H9 (cell line): ENCODE measurements at regions not wholly inside any gene's neighbourhood (a gene's known extent, or its start where the extent isn't known, plus 50 kb on each side); places are given as distances from the start of the nearest gene placed in this dataset.

ENCODE experiments used
- DNase-seq: peaks from one replicate; pipeline ENCODE4 v3.0.0-alpha.2; 2017
- H2AFZ ChIP-seq: one replicate; pipeline ENCODE4 v1.6.1; 2013; ENCODE audit warnings: mild to moderate bottlenecking, low read length, control low read depth, moderate library complexity
- H2AK5ac ChIP-seq: 2 replicates; pipeline ENCODE4 v1.6.1; 2013; ENCODE audit warnings: low read length, control low read depth, mixed read lengths; ENCODE audit not compliant: insufficient read length
- H2BK120ac ChIP-seq: one replicate; pipeline ENCODE4 v1.6.1; 2013; ENCODE audit warnings: low read depth, mild to moderate bottlenecking, low read length, control low read depth, inconsistent platforms; ENCODE audit not compliant: poor library complexity, severe bottlenecking
- H2BK12ac ChIP-seq: 2 replicates; pipeline ENCODE4 v1.6.1; 2013; ENCODE audit warnings: low read length, control low read depth, mixed read lengths, low read depth; ENCODE audit not compliant: insufficient read length
- H2BK15ac ChIP-seq: 2 replicates; pipeline ENCODE4 v1.6.1; 2013; ENCODE audit warnings: low read depth, low read length, control low read depth
- H2BK20ac ChIP-seq: one replicate; pipeline ENCODE4 v1.6.1; 2013; ENCODE audit warnings: low read depth, mild to moderate bottlenecking, low read length, control low read depth, inconsistent platforms; ENCODE audit not compliant: poor library complexity, severe bottlenecking
- H2BK5ac ChIP-seq: 2 replicates; pipeline ENCODE4 v1.6.1; 2013; ENCODE audit warnings: low read length, control low read depth, mixed read lengths; ENCODE audit not compliant: insufficient read length
- H3K14ac ChIP-seq: 2 replicates; pipeline ENCODE4 v1.6.1; 2013; ENCODE audit warnings: low read length, control low read depth; ENCODE audit not compliant: insufficient read depth
- H3K18ac ChIP-seq: 2 replicates; pipeline ENCODE4 v1.6.1; 2013; ENCODE audit warnings: low read depth, mild to moderate bottlenecking, mixed read lengths, low read length, control low read depth; ENCODE audit not compliant: insufficient read length
- H3K23ac ChIP-seq: 2 replicates; pipeline ENCODE4 v1.6.1; 2013; ENCODE audit warnings: low read length, control low read depth, mixed read lengths, low read depth; ENCODE audit not compliant: insufficient read length
- H3K23me2 ChIP-seq: 2 replicates; pipeline ENCODE4 v1.6.1; 2013; ENCODE audit warnings: low read depth, mild to moderate bottlenecking, mixed read lengths, low read length, control low read depth; ENCODE audit not compliant: insufficient read length, poor library complexity, severe bottlenecking
- H3K27ac ChIP-seq: 2 replicates; pipeline ENCODE4 v1.5.1; 2013; ENCODE audit warnings: low read length, control low read depth, mixed read lengths, low read depth; ENCODE audit not compliant: insufficient read length
- H3K27me3 ChIP-seq: 2 replicates; pipeline ENCODE4 v1.6.1; 2013; ENCODE audit warnings: low read length, control low read depth, inconsistent platforms; ENCODE audit not compliant: insufficient read depth
- H3K4ac ChIP-seq: 2 replicates; pipeline ENCODE4 v1.6.1; 2013; ENCODE audit warnings: low read depth, mild to moderate bottlenecking, control low read depth, inconsistent platforms, low read length, moderate library complexity
- H3K4me1 ChIP-seq: 2 replicates; pipeline ENCODE4 v1.6.1; 2013; ENCODE audit warnings: low read length, control low read depth, inconsistent platforms; ENCODE audit not compliant: insufficient read depth
- H3K4me2 ChIP-seq: 2 replicates; pipeline ENCODE4 v1.6.1; 2013; ENCODE audit warnings: low read length, control low read depth, mixed read lengths; ENCODE audit not compliant: insufficient read length, insufficient read depth
- H3K56ac ChIP-seq: 2 replicates; pipeline ENCODE4 v1.6.1; 2013; ENCODE audit warnings: low read depth, mild to moderate bottlenecking, mixed read lengths, low read length, control low read depth; ENCODE audit not compliant: insufficient read length
- H3K79me1 ChIP-seq: 2 replicates; pipeline ENCODE4 v1.6.1; 2013; ENCODE audit warnings: low read depth, mild to moderate bottlenecking, moderate library complexity, low read length, control low read depth, inconsistent platforms; ENCODE audit not compliant: insufficient read depth, poor library complexity, severe bottlenecking
- H3K79me2 ChIP-seq: 2 replicates; pipeline ENCODE4 v1.6.1; 2013; ENCODE audit warnings: low read length, control low read depth, inconsistent platforms; ENCODE audit not compliant: insufficient read depth
- H3K9ac ChIP-seq: 2 replicates; pipeline ENCODE4 v1.6.1; 2013; ENCODE audit warnings: low read length, control low read depth, mixed read lengths; ENCODE audit not compliant: insufficient read length; ENCODE audit errors: extremely low read depth
- H3K9me3 ChIP-seq: one replicate; pipeline ENCODE4 v1.6.1; 2013; ENCODE audit warnings: low read depth, low read length, inconsistent platforms; ENCODE audit not compliant: control insufficient read depth
- H3T11ph ChIP-seq: one replicate; pipeline ENCODE4 v1.6.1; 2013; ENCODE audit warnings: mild to moderate bottlenecking, low read length, control low read depth, inconsistent platforms
- H4K20me1 ChIP-seq: one replicate; pipeline ENCODE4 v1.6.1; 2013; ENCODE audit not compliant: control insufficient read depth, insufficient read length, insufficient read depth
- H4K5ac ChIP-seq: 2 replicates; pipeline ENCODE4 v1.6.1; 2013; ENCODE audit warnings: low read depth, mild to moderate bottlenecking, mixed read lengths, low read length, control low read depth; ENCODE audit not compliant: insufficient read length
- H4K8ac ChIP-seq: replicated peaks from 2 replicates; pipeline ENCODE4 v1.6.1; 2013; ENCODE audit warnings: low read length, control low read depth, mixed read lengths, low read depth; ENCODE audit not compliant: insufficient read length
- H4K91ac ChIP-seq: 2 replicates; pipeline ENCODE4 v1.6.1; 2013; ENCODE audit warnings: low read depth, mild to moderate bottlenecking, moderate library complexity, mixed read lengths, low read length, control low read depth; ENCODE audit not compliant: insufficient read length
- H3K27ac Mint-ChIP-seq, 3 experiments: 2 replicates in 2 of 3; 3 replicates in 1 of 3; pipeline ENCODE4 v1.8.0; 2020 to 2021; ENCODE audit warnings: mixed read lengths in 3 of 3, mild to moderate bottlenecking in 1 of 3, moderate library complexity in 1 of 3
- H3K27me3 Mint-ChIP-seq: 2 replicates; pipeline ENCODE4 v1.8.0; 2021; ENCODE audit warnings: low read depth, mild to moderate bottlenecking, moderate library complexity, mixed read lengths
- H3K36me3 Mint-ChIP-seq, 3 experiments: 2 replicates in 2 of 3; 3 replicates in 1 of 3; pipeline ENCODE4 v1.8.0; 2020 to 2021; ENCODE audit warnings: low read depth in 3 of 3, mixed read lengths in 3 of 3; ENCODE audit not compliant: insufficient read depth in 1 of 3
- H3K4me1 Mint-ChIP-seq, 2 experiments: 2 replicates each; pipeline ENCODE4 v1.8.0; 2020; ENCODE audit warnings: mixed read lengths in 2 of 2
- H3K4me3 Mint-ChIP-seq, 2 experiments: 2 replicates in 1 of 2; 3 replicates in 1 of 2; pipeline ENCODE4 v1.8.0; 2020 to 2021; ENCODE audit warnings: mild to moderate bottlenecking in 2 of 2, mixed read lengths in 2 of 2, moderate library complexity in 1 of 2
- H3K9me3 Mint-ChIP-seq, 2 experiments: 2 replicates in 1 of 2; 3 replicates in 1 of 2; pipeline ENCODE4 v1.8.0; 2020; ENCODE audit warnings: mild to moderate bottlenecking in 2 of 2, mixed read lengths in 2 of 2, moderate library complexity in 1 of 2
- CTCF ChIP-seq: fragments of 200-600 bp; sonication (generic); conservative IDR thresholded peaks from 3 replicates; pipeline ENCODE4 v1.8.0; 2021; ENCODE audit warnings: antibody characterized with exemption, mild to moderate bottlenecking
- WGBS: extraction: QIAGEN DNeasy Blood & Tissue Kit; methylation state at CpG from one replicate; pipeline ENCODE4 v1.1.7; 2013; ENCODE audit warnings: missing lambda C conversion rate, low lambda C conversion rate, mixed read lengths; ENCODE audit not compliant: insufficient read length; ENCODE audit errors: extremely low coverage; 5-methylcytosine and 5-hydroxymethylcytosine counted together

GRCh38 chr6:167493976-167494697 is 169.3 kb downstream of the TTLL2 start:
- H3K79me1 ChIP-seq = no peaks in the 10 kb centered on the region
- no peak overlapping the region for H3K56ac ChIP-seq
- no peaks in the 10 kb centered on the region for H3K27me3 ChIP-seq
- H2BK12ac ChIP-seq = no peak overlapping the region
- no peak overlapping the region for H2BK15ac ChIP-seq
- no peaks in the 10 kb centered on the region for H4K20me1 ChIP-seq
- no peaks in the 10 kb centered on the region for H3K23me2 ChIP-seq
- WGBS = no CpG with 5 or more reads among the region's 28 CpGs
- no peak overlapping the region for H3K14ac ChIP-seq
- H3K18ac ChIP-seq = no peak overlapping the region
- H3K4me1 ChIP-seq = 0 out of 2 replicates have a peak, but pooled peaks cover 4% of the 10 kb centered on the region
- no peak overlapping the region for H3K4ac ChIP-seq
- H2BK120ac ChIP-seq = no peak overlapping the region
- no peak for DNase-seq
- no peak overlapping the region for H3K23ac ChIP-seq
- Mint-ChIP-seq H3K36me3 (no peaks in the 10 kb centered on the region), H3K4me3 (no peak overlapping the region), H3K27me3 (peaks cover 3% of the 10 kb centered on the region), H3K4me1 (peaks cover 25 to 47% of the 10 kb centered on the region in 2 experiments), H3K27ac (no peak overlapping the region), H3K9me3 (peaks cover 0 to 10% of the 10 kb centered on the region in 2 experiments; a peak in 3 of 5 replicates)
- TF ChIP-seq CTCF = no peak
- no peaks in the 10 kb centered on the region for H3K9me3 ChIP-seq
- no peak overlapping the region for H3T11ph ChIP-seq
- H3K4me2 ChIP-seq = no peak overlapping the region
- H2BK20ac ChIP-seq = no peak overlapping the region
- no peak overlapping the region for H4K5ac ChIP-seq
- no peak overlapping the region for H3K27ac ChIP-seq
- H2AK5ac ChIP-seq = no peak overlapping the region
- H3K79me2 ChIP-seq = no peaks in the 10 kb centered on the region
- H2AFZ ChIP-seq = no peak overlapping the region
- H3K9ac ChIP-seq = no peak overlapping the region
- no peak overlapping the region for H4K8ac ChIP-seq
- H2BK5ac ChIP-seq = no peak overlapping the region
- no peak overlapping the region for H4K91ac ChIP-seq
